H9 (cell line): ENCODE measurements at regions not wholly inside any gene's neighbourhood (a gene's known extent, or its start where the extent isn't known, plus 50 kb on each side); places are given as distances from the start of the nearest gene placed in this dataset.

Experiments used
- DNase-seq: peaks from one replicate; pipeline ENCODE4 v3.0.0-alpha.2; 2017
- H2AFZ ChIP-seq: one replicate; pipeline ENCODE4 v1.6.1; 2013; ENCODE audit warnings: mild to moderate bottlenecking, low read length, control low read depth, moderate library complexity
- H2AK5ac ChIP-seq: 2 replicates; pipeline ENCODE4 v1.6.1; 2013; ENCODE audit warnings: low read length, control low read depth, mixed read lengths; ENCODE audit not compliant: insufficient read length
- H2BK120ac ChIP-seq: one replicate; pipeline ENCODE4 v1.6.1; 2013; ENCODE audit warnings: low read depth, mild to moderate bottlenecking, low read length, control low read depth, inconsistent platforms; ENCODE audit not compliant: poor library complexity, severe bottlenecking
- H2BK12ac ChIP-seq: 2 replicates; pipeline ENCODE4 v1.6.1; 2013; ENCODE audit warnings: low read length, control low read depth, mixed read lengths, low read depth; ENCODE audit not compliant: insufficient read length
- H2BK15ac ChIP-seq: 2 replicates; pipeline ENCODE4 v1.6.1; 2013; ENCODE audit warnings: low read depth, low read length, control low read depth
- H2BK20ac ChIP-seq: one replicate; pipeline ENCODE4 v1.6.1; 2013; ENCODE audit warnings: low read depth, mild to moderate bottlenecking, low read length, control low read depth, inconsistent platforms; ENCODE audit not compliant: poor library complexity, severe bottlenecking
- H2BK5ac ChIP-seq: 2 replicates; pipeline ENCODE4 v1.6.1; 2013; ENCODE audit warnings: low read length, control low read depth, mixed read lengths; ENCODE audit not compliant: insufficient read length
- H3K14ac ChIP-seq: 2 replicates; pipeline ENCODE4 v1.6.1; 2013; ENCODE audit warnings: low read length, control low read depth; ENCODE audit not compliant: insufficient read depth
- H3K18ac ChIP-seq: 2 replicates; pipeline ENCODE4 v1.6.1; 2013; ENCODE audit warnings: low read depth, mild to moderate bottlenecking, mixed read lengths, low read length, control low read depth; ENCODE audit not compliant: insufficient read length
- H3K23ac ChIP-seq: 2 replicates; pipeline ENCODE4 v1.6.1; 2013; ENCODE audit warnings: low read length, control low read depth, mixed read lengths, low read depth; ENCODE audit not compliant: insufficient read length
- H3K23me2 ChIP-seq: 2 replicates; pipeline ENCODE4 v1.6.1; 2013; ENCODE audit warnings: low read depth, mild to moderate bottlenecking, mixed read lengths, low read length, control low read depth; ENCODE audit not compliant: insufficient read length, poor library complexity, severe bottlenecking
- H3K27ac ChIP-seq: 2 replicates; pipeline ENCODE4 v1.5.1; 2013; ENCODE audit warnings: low read length, control low read depth, mixed read lengths, low read depth; ENCODE audit not compliant: insufficient read length
- H3K27me3 ChIP-seq: 2 replicates; pipeline ENCODE4 v1.6.1; 2013; ENCODE audit warnings: low read length, control low read depth, inconsistent platforms; ENCODE audit not compliant: insufficient read depth
- H3K4ac ChIP-seq: 2 replicates; pipeline ENCODE4 v1.6.1; 2013; ENCODE audit warnings: low read depth, mild to moderate bottlenecking, control low read depth, inconsistent platforms, low read length, moderate library complexity
- H3K4me1 ChIP-seq: 2 replicates; pipeline ENCODE4 v1.6.1; 2013; ENCODE audit warnings: low read length, control low read depth, inconsistent platforms; ENCODE audit not compliant: insufficient read depth
- H3K4me2 ChIP-seq: 2 replicates; pipeline ENCODE4 v1.6.1; 2013; ENCODE audit warnings: low read length, control low read depth, mixed read lengths; ENCODE audit not compliant: insufficient read length, insufficient read depth
- H3K56ac ChIP-seq: 2 replicates; pipeline ENCODE4 v1.6.1; 2013; ENCODE audit warnings: low read depth, mild to moderate bottlenecking, mixed read lengths, low read length, control low read depth; ENCODE audit not compliant: insufficient read length
- H3K79me1 ChIP-seq: 2 replicates; pipeline ENCODE4 v1.6.1; 2013; ENCODE audit warnings: low read depth, mild to moderate bottlenecking, moderate library complexity, low read length, control low read depth, inconsistent platforms; ENCODE audit not compliant: insufficient read depth, poor library complexity, severe bottlenecking
- H3K79me2 ChIP-seq: 2 replicates; pipeline ENCODE4 v1.6.1; 2013; ENCODE audit warnings: low read length, control low read depth, inconsistent platforms; ENCODE audit not compliant: insufficient read depth
- H3K9ac ChIP-seq: 2 replicates; pipeline ENCODE4 v1.6.1; 2013; ENCODE audit warnings: low read length, control low read depth, mixed read lengths; ENCODE audit not compliant: insufficient read length; ENCODE audit errors: extremely low read depth
- H3K9me3 ChIP-seq: one replicate; pipeline ENCODE4 v1.6.1; 2013; ENCODE audit warnings: low read depth, low read length, inconsistent platforms; ENCODE audit not compliant: control insufficient read depth
- H3T11ph ChIP-seq: one replicate; pipeline ENCODE4 v1.6.1; 2013; ENCODE audit warnings: mild to moderate bottlenecking, low read length, control low read depth, inconsistent platforms
- H4K20me1 ChIP-seq: one replicate; pipeline ENCODE4 v1.6.1; 2013; ENCODE audit not compliant: control insufficient read depth, insufficient read length, insufficient read depth
- H4K5ac ChIP-seq: 2 replicates; pipeline ENCODE4 v1.6.1; 2013; ENCODE audit warnings: low read depth, mild to moderate bottlenecking, mixed read lengths, low read length, control low read depth; ENCODE audit not compliant: insufficient read length
- H4K8ac ChIP-seq: replicated peaks from 2 replicates; pipeline ENCODE4 v1.6.1; 2013; ENCODE audit warnings: low read length, control low read depth, mixed read lengths, low read depth; ENCODE audit not compliant: insufficient read length
- H4K91ac ChIP-seq: 2 replicates; pipeline ENCODE4 v1.6.1; 2013; ENCODE audit warnings: low read depth, mild to moderate bottlenecking, moderate library complexity, mixed read lengths, low read length, control low read depth; ENCODE audit not compliant: insufficient read length
- H3K27ac Mint-ChIP-seq, 3 experiments: 2 replicates in 2 of 3; 3 replicates in 1 of 3; pipeline ENCODE4 v1.8.0; 2020 to 2021; ENCODE audit warnings: mixed read lengths in 3 of 3, mild to moderate bottlenecking in 1 of 3, moderate library complexity in 1 of 3
- H3K27me3 Mint-ChIP-seq: 2 replicates; pipeline ENCODE4 v1.8.0; 2021; ENCODE audit warnings: low read depth, mild to moderate bottlenecking, moderate library complexity, mixed read lengths
- H3K36me3 Mint-ChIP-seq, 3 experiments: 2 replicates in 2 of 3; 3 replicates in 1 of 3; pipeline ENCODE4 v1.8.0; 2020 to 2021; ENCODE audit warnings: low read depth in 3 of 3, mixed read lengths in 3 of 3; ENCODE audit not compliant: insufficient read depth in 1 of 3
- H3K4me1 Mint-ChIP-seq, 2 experiments: 2 replicates each; pipeline ENCODE4 v1.8.0; 2020; ENCODE audit warnings: mixed read lengths in 2 of 2
- H3K4me3 Mint-ChIP-seq, 2 experiments: 2 replicates in 1 of 2; 3 replicates in 1 of 2; pipeline ENCODE4 v1.8.0; 2020 to 2021; ENCODE audit warnings: mild to moderate bottlenecking in 2 of 2, mixed read lengths in 2 of 2, moderate library complexity in 1 of 2
- H3K9me3 Mint-ChIP-seq, 2 experiments: 2 replicates in 1 of 2; 3 replicates in 1 of 2; pipeline ENCODE4 v1.8.0; 2020; ENCODE audit warnings: mild to moderate bottlenecking in 2 of 2, mixed read lengths in 2 of 2, moderate library complexity in 1 of 2
- CTCF ChIP-seq: fragments of 200-600 bp; sonication (generic); conservative IDR thresholded peaks from 3 replicates; pipeline ENCODE4 v1.8.0; 2021; ENCODE audit warnings: antibody characterized with exemption, mild to moderate bottlenecking
- WGBS: extraction: QIAGEN DNeasy Blood & Tissue Kit; methylation state at CpG from one replicate; pipeline ENCODE4 v1.1.7; 2013; ENCODE audit warnings: missing lambda C conversion rate, low lambda C conversion rate, mixed read lengths; ENCODE audit not compliant: insufficient read length; ENCODE audit errors: extremely low coverage; 5-methylcytosine and 5-hydroxymethylcytosine counted together

DNA sequence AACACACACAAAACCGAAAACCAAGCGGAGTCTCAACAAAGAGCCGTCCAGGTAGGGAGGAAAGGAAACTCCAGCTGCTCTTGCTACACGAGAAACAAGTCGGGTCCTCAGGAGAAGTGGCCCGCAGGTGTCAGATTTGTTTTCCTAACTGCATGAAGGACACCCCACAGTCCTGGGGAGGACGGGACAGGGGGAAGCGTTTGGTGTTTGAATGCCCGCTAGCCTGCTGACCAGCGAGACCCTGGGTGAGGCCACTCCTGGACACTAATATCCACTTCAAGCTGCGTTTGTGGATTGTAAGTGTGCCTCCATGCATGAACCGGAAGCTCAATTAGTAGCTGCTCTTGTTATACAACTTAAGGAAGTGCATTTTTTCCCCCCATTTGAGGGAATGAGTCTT lies 299.5 kb downstream of the MAF start:
- no peaks in the 10 kb centered on the region for H3K79me1 ChIP-seq
- H2BK5ac ChIP-seq = no peak overlapping the region
- Mint-ChIP-seq H3K36me3 (no peaks in the 10 kb centered on the region; a peak in 1 of 7 replicates), H3K9me3 (no peaks in the 10 kb centered on the region; a peak in 1 of 5 replicates), H3K4me1 (peaks cover 59 to 61% of the 10 kb centered on the region in 2 experiments), H3K27me3 (peaks cover 3% of the 10 kb centered on the region; the same call in 1 of the 2 replicates), H3K4me3 (peak overlapping the region in 1 of 2 experiments; percentile 62; a peak in 2 of 5 replicates), H3K27ac (peak overlapping the region; percentile 89 to 96 (median 92))
- H2AFZ ChIP-seq = no peak overlapping the region
- H4K8ac ChIP-seq = no peak overlapping the region
- H3K79me2 ChIP-seq = no peaks in the 10 kb centered on the region
- H3K9ac ChIP-seq = no peak overlapping the region
- H3K23me2 ChIP-seq = no peaks in the 10 kb centered on the region
- H3K56ac ChIP-seq = no peak overlapping the region
- no peak overlapping the region for H4K91ac ChIP-seq
- no peak overlapping the region for H3K23ac ChIP-seq
- H2BK20ac ChIP-seq = no peak overlapping the region
- H3K18ac ChIP-seq = peak overlapping the region; percentile 30
- peak overlapping the region; percentile 3 for H3K4me2 ChIP-seq
- no peak overlapping the region for H2BK15ac ChIP-seq
- H2BK120ac ChIP-seq = no peak overlapping the region
- no peak overlapping the region; the same call in none of the 2 replicates for H3K14ac ChIP-seq
- DNase-seq = peak; percentile 37
- H3T11ph ChIP-seq = no peak overlapping the region
- no peak overlapping the region for H4K5ac ChIP-seq
- peaks cover 13% of the 10 kb centered on the region for H3K4me1 ChIP-seq
- no peaks in the 10 kb centered on the region for H3K9me3 ChIP-seq
- no peaks in the 10 kb centered on the region for H3K27me3 ChIP-seq
- H2BK12ac ChIP-seq = no peak overlapping the region
- no peaks in the 10 kb centered on the region for H4K20me1 ChIP-seq
- no peak overlapping the region for H3K4ac ChIP-seq
- no peak for TF ChIP-seq CTCF
- no peak overlapping the region for H2AK5ac ChIP-seq
- H3K27ac ChIP-seq = no peak overlapping the region
- WGBS = no CpG with 5 or more reads among the region's 12 CpGs
